Common myeloid progenitor, CD34-positive (primary cell): ENCODE measurements at regions not wholly inside any gene's neighbourhood (a gene's known extent, or its start where the extent isn't known, plus 50 kb on each side); places are given as distances from the start of the nearest gene placed in this dataset.

Experiments used
- CTCF ChIA-PET: fragments of 350-600 bp; sonication (Branson Sonifier 250); formaldehyde crosslinking; loops from one replicate; lab custom pipeline; 2021; ENCODE audit warnings: antibody characterized with exemption; lab: Charles Lee
- POLR2A ChIA-PET: fragments of 350-600 bp; sonication (Branson Sonifier 250); formaldehyde crosslinking; loops from one replicate; lab custom pipeline; 2021; ENCODE audit warnings: antibody characterized with exemption; lab: Charles Lee
- DNase-seq, 3 donors: peaks; one replicate each; pipeline versions ENCODE4 v3.0.0 to v3.0.0-alpha.2; 2013
- H3K27ac ChIP-seq, 2 experiments: 1 replicate in 1 of 2; 2 replicates in 1 of 2; pipeline ENCODE4 v1.7.0; 2013; ENCODE audit warnings: inconsistent platforms in 2 of 2, low read length in 2 of 2, mild to moderate bottlenecking in 2 of 2, low read depth in 1 of 2, moderate library complexity in 1 of 2; ENCODE audit not compliant: severe bottlenecking in 2 of 2, insufficient read depth in 1 of 2, poor library complexity in 1 of 2
- H3K27me3 ChIP-seq, 5 experiments: replicated peaks in 2 of 5; 1 replicate in 3 of 5; 2 replicates in 2 of 5; pipeline versions ENCODE4 v1.6.1 to v1.7.0; 2013; ENCODE audit warnings: low read length in 4 of 5, mild to moderate bottlenecking in 2 of 5, moderate library complexity in 2 of 5, inconsistent platforms in 1 of 5; ENCODE audit not compliant: insufficient read depth in 5 of 5, control insufficient read depth in 4 of 5
- H3K36me3 ChIP-seq, 4 experiments: 1 replicate in 2 of 4; 2 replicates in 2 of 4; pipeline versions ENCODE4 v1.6.1 to v1.7.0; 2013; ENCODE audit warnings: low read length in 3 of 4, control low read depth in 1 of 4, mild to moderate bottlenecking in 1 of 4; ENCODE audit not compliant: control insufficient read depth in 4 of 4, insufficient read depth in 4 of 4
- H3K4me1 ChIP-seq, 4 experiments: 1 replicate in 3 of 4; 2 replicates in 1 of 4; pipeline versions ENCODE4 v1.6.1 to v1.7.1; 2013; ENCODE audit warnings: low read length in 3 of 4, mild to moderate bottlenecking in 3 of 4, control low read depth in 1 of 4, inconsistent platforms in 1 of 4, moderate library complexity in 1 of 4; ENCODE audit not compliant: control insufficient read depth in 4 of 4, insufficient read depth in 4 of 4; ENCODE audit errors: control extremely low read depth in 1 of 4
- H3K4me3 ChIP-seq, 7 experiments: 1 replicate in 4 of 7; 2 replicates in 3 of 7; pipeline versions ENCODE4 v1.5.1 to v1.7.0; 2013; ENCODE audit warnings: mild to moderate bottlenecking in 7 of 7, low read length in 6 of 7, moderate library complexity in 6 of 7, inconsistent platforms in 2 of 7, low read depth in 2 of 7, control low read depth in 1 of 7; ENCODE audit not compliant: insufficient read depth in 4 of 7, control insufficient read depth in 1 of 7; ENCODE audit errors: extremely low read depth in 1 of 7
- H3K9me3 ChIP-seq, 5 experiments: 1 replicate in 4 of 5; 2 replicates in 1 of 5; pipeline versions ENCODE4 v1.6.1 to v1.7.1; 2013; ENCODE audit warnings: low read length in 4 of 5, mild to moderate bottlenecking in 2 of 5, inconsistent platforms in 1 of 5, low read depth in 1 of 5, moderate library complexity in 1 of 5; ENCODE audit not compliant: control insufficient read depth in 4 of 5, insufficient read depth in 2 of 5; ENCODE audit errors: control extremely low read depth in 1 of 5
- WGBS: methylation state at CpG from one replicate; pipeline ENCODE4 v1.1.5; 2013; ENCODE audit not compliant: insufficient coverage; 5-methylcytosine and 5-hydroxymethylcytosine counted together

- ChIA-PET CTCF (no interaction called here), POLR2A (no interaction called here)
- peaks cover 9 to 73% (median 25%) of the 10 kb centered on the region in 5 experiments for H3K27me3 ChIP-seq
- H3K4me1 ChIP-seq: peaks cover 0 to 2% (median 1%) of the 10 kb centered on the region in 4 experiments
- H3K4me3 ChIP-seq: no peak overlapping the region
- H3K36me3 ChIP-seq: no peaks in the 10 kb centered on the region
- DNase-seq: no peak
- H3K9me3 ChIP-seq: peaks cover 0 to 14% (median 0%) of the 10 kb centered on the region in 5 experiments
- no peak overlapping the region for H3K27ac ChIP-seq
- WGBS: 64% methylated on average over 1 of the region's 2 CpGs
Measured at GRCh38 chr1:38477811-38478210, 381.8 kb downstream of the RRAGC start.

DNA sequence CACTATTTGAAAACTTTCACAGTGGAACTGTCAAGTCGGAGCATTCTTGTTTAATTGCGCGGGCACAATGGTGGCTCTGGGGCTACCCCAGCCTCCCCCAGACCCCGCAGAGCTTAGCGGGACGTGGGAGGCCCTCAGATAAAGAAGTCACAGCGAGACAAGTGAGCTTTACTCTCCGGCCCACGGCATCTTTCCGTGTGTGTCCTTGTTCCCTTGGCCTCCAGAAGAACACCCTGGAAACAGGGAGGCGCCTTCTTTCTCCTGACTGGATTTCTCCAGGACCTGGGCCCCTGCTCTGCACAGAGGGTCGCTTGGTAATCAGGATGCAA, 382.8 kb downstream of the RRAGC start:
- 29% methylated on average over 12 of the region's 12 CpGs for WGBS

GRCh38 chr1:38476111-38476849, 383.3 kb downstream of the RRAGC start:
- H3K4me1 ChIP-seq: peaks cover 0 to 2% (median 1%) of the 10 kb centered on the region in 4 experiments
- ChIA-PET POLR2A (no interaction called here), CTCF (interaction anchor here (1.2 kb wide), 1 partner anchor 20 kb away, joined by 3 read pairs; no protein-coding TSS in a partner anchor)
- no peaks in the 10 kb centered on the region for H3K36me3 ChIP-seq
- H3K4me3 ChIP-seq: no peak overlapping the region
- H3K27ac ChIP-seq: no peak overlapping the region
- 2% methylated on average over 40 of the region's 46 CpGs for WGBS
- H3K9me3 ChIP-seq: peaks cover 0 to 14% (median 0%) of the 10 kb centered on the region in 5 experiments
- peak in 1 of 3 donors; percentile 7 for DNase-seq
- peaks cover 9 to 78% (median 29%) of the 10 kb centered on the region in 5 experiments for H3K27me3 ChIP-seq

More for the DNA sequence above, 382.8 kb downstream of the RRAGC start:
- Histone ChIP-seq H3K4me1 (peaks cover 0 to 2% (median 1%) of the 10 kb centered on the region in 4 experiments), H3K9me3 (peaks cover 0 to 14% (median 0%) of the 10 kb centered on the region in 5 experiments), H3K4me3 (no peak overlapping the region), H3K27me3 (peaks cover 9 to 76% (median 29%) of the 10 kb centered on the region in 5 experiments), H3K27ac (no peak overlapping the region), H3K36me3 (no peaks in the 10 kb centered on the region)
- ChIA-PET POLR2A (no interaction called here), CTCF (no interaction called here)
- DNase-seq: no peak

DNA sequence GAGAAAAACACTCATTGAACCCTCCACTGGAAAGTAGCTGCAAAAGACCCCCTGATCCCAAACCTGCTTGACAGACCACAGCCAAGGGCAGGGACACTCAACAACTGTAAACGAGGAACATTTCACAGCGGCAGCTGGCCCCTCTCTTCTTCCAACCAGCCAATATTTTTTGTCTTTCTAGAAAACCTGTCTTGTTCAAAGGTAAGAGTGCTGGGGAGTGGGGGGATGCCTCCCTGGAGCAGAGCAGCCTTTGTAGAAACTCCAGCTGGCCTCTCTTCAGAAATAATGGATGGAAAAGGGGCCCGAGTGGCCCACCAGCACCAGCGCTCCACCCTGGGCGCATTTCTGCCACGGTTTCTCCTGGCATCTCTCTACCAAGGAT, 384.0 kb downstream of the RRAGC start:
- ChIA-PET CTCF (interaction anchor here (1.2 kb wide), 1 partner anchor 21 kb away, joined by 3 read pairs; no protein-coding TSS in a partner anchor), POLR2A (no interaction called here)
- no peak overlapping the region for H3K27ac ChIP-seq
- no peak for DNase-seq
- no peaks in the 10 kb centered on the region for H3K36me3 ChIP-seq
- peaks cover 0 to 2% (median 1%) of the 10 kb centered on the region in 4 experiments for H3K4me1 ChIP-seq
- peaks cover 11 to 74% (median 29%) of the 10 kb centered on the region in 5 experiments for H3K27me3 ChIP-seq
- no peak overlapping the region for H3K4me3 ChIP-seq
- WGBS: 48% methylated on average over 4 of the region's 6 CpGs
- peaks cover 0 to 14% (median 0%) of the 10 kb centered on the region in 5 experiments for H3K9me3 ChIP-seq

DNA sequence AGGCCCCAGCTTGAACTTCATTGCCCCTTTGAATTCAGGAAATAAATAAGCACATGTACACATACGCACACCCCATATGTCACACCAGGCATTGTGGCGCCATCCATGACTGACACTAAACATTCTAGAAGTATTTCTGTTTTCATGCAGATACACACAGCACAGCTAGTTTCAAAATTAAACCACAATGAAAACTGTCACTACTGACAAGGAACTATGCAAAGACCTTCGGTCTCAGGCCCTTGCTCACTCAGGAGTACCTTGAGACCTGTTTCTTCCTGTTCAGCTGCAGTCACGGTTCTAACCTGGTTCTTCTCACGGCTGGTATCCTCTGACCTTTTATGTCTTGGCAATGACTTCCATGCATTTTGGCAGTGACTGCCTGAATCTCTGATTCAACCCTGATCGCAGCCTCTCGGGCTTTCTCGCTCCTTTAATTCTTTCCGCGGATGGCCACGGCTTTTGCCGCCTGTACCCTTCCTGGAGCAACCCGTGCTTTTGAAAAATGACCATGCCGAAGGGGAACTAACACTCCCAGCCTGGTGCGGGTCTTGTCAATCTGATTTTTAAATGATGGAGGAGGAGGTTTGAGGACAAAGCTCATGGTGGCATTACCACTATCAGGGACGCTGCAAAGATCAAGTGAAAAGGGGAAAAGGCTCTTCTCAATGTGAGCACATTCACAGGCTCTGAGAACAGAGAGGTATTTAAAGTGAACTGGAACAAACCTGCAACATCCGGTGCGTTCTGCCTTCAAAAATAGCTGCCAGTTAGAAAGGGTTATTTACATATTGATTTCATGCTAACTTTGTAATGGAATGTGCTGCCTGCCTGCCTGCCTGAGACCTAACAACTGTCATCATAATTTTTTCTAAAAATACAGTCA, 384.6 kb downstream of the RRAGC start:
- Histone ChIP-seq H3K27ac (no peak overlapping the region), H3K9me3 (peaks cover 0 to 13% (median 3%) of the 10 kb centered on the region in 5 experiments), H3K4me1 (peaks cover 0 to 2% (median 1%) of the 10 kb centered on the region in 4 experiments), H3K27me3 (peaks cover 11 to 72% (median 29%) of the 10 kb centered on the region in 5 experiments), H3K4me3 (no peak overlapping the region), H3K36me3 (no peaks in the 10 kb centered on the region)
- CTCF ChIA-PET: interaction anchor here (1.2 kb wide), 1 partner anchor 22 kb away, joined by 3 read pairs; no protein-coding TSS in a partner anchor
- peak in 2 of 3 donors; percentile 11 to 35 for DNase-seq
- POLR2A ChIA-PET: no interaction called here
- 37% methylated on average over 18 of the region's 18 CpGs for WGBS

GRCh38 chr1:38466487-38466886, 393.1 kb downstream of the RRAGC start:
- WGBS: 82% methylated on average over 1 of the region's 2 CpGs
- Histone ChIP-seq H3K36me3 (no peaks in the 10 kb centered on the region), H3K4me1 (no peaks in the 10 kb centered on the region), H3K4me3 (no peak overlapping the region), H3K27me3 (peaks cover 0 to 42% (median 3%) of the 10 kb centered on the region in 5 experiments), H3K27ac (no peak overlapping the region), H3K9me3 (peaks cover 0 to 3% (median 2%) of the 10 kb centered on the region in 5 experiments)
- no peak for DNase-seq
- ChIA-PET CTCF (no interaction called here), POLR2A (no interaction called here)
